ENCODE measurements at regions not wholly inside any gene's neighbourhood (a gene's known extent, or its start where the extent isn't known, plus 50 kb on each side); places are given as distances from the start of the nearest gene placed in this dataset.

- TF ChIP-seq, protein P1, sequence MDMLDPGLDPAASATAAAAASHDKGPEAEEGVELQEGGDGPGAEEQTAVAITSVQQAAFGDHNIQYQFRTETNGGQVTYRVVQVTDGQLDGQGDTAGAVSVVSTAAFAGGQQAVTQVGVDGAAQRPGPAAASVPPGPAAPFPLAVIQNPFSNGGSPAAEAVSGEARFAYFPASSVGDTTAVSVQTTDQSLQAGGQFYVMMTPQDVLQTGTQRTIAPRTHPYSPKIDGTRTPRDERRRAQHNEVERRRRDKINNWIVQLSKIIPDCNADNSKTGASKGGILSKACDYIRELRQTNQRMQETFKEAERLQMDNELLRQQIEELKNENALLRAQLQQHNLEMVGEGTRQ (IDR thresholded peaks at IDR 0.05; ENCODE audit: low read length), result no peak
- no peak for TF ChIP-seq CEBPB (IDR thresholded peaks at IDR 0.05; ENCODE audit: low read depth, low read length)
Measured at GRCh38 chr14:106802413-106803364, 1276.3 kb downstream of the TMEM121 start (continued).

All from H1 (cell line).